Neural cell (in vitro differentiated cells): ENCODE measurements at regions not wholly inside any gene's neighbourhood (a gene's known extent, or its start where the extent isn't known, plus 50 kb on each side); places are given as distances from the start of the nearest gene placed in this dataset.
"Not testable (repeated sequence)": the region's sequence is repeated elsewhere in the genome, so short reads cannot be mapped to it uniquely, and the experiment has no call there.

ENCODE experiments used
- H2AFZ ChIP-seq: fragments of 200-600, 300-800 bp; sonication (generic), shearing (Covaris generic); 2 replicates; pipeline ENCODE4 v1.6.0; 2014; ENCODE audit warnings: low read depth, mild to moderate bottlenecking, antibody characterized with exemption, low read length, moderate library complexity
- H3F3A ChIP-seq: fragments of 200-600 bp; shearing (Covaris generic); 2 replicates; pipeline ENCODE4 v1.6.1; 2016; ENCODE audit warnings: mild to moderate bottlenecking, moderate library complexity, mixed read lengths, antibody characterized with exemption, low read length; ENCODE audit not compliant: insufficient read depth, poor library complexity, severe bottlenecking
- H3K27ac ChIP-seq: fragments of 200-600, 300-800 bp; sonication (generic), shearing (Covaris generic); 2 replicates; pipeline ENCODE4 v1.5.1; 2014; ENCODE audit warnings: mild to moderate bottlenecking, low read length, moderate library complexity
- H3K27me3 ChIP-seq: fragments of 300-800, 200-600 bp; sonication (generic), shearing (Covaris generic); 2 replicates; pipeline ENCODE4 v1.6.0; 2014; ENCODE audit warnings: mild to moderate bottlenecking, low read depth, low read length, moderate library complexity; ENCODE audit not compliant: insufficient read depth
- H3K36me3 ChIP-seq: fragments of 300-800, 200-600 bp; sonication (generic), shearing (Covaris generic); 2 replicates; pipeline ENCODE4 v1.5.1; 2014; ENCODE audit warnings: mild to moderate bottlenecking, antibody characterized with exemption, low read length, moderate library complexity; ENCODE audit not compliant: insufficient read depth
- H3K4me2 ChIP-seq: fragments of 300-800, 200-600 bp; sonication (generic), shearing (Covaris generic); 2 replicates; pipeline ENCODE4 v1.6.0; 2014; ENCODE audit warnings: mild to moderate bottlenecking, low read length
- H3K4me3 ChIP-seq: fragments of 300-800, 200-600 bp; sonication (generic), shearing (Covaris generic); 2 replicates; pipeline ENCODE4 v1.5.1; 2014; ENCODE audit warnings: mild to moderate bottlenecking, low read length, moderate library complexity
- H3K79me2 ChIP-seq: fragments of 200-600 bp; shearing (Covaris generic); replicated peaks from 2 replicates; pipeline ENCODE4 v1.6.0; 2014; ENCODE audit warnings: mild to moderate bottlenecking, low read length, moderate library complexity; ENCODE audit not compliant: insufficient read depth
- H3K9ac ChIP-seq: fragments of 300-800, 200-600 bp; sonication (generic), shearing (Covaris generic); 2 replicates; pipeline ENCODE4 v1.6.1; 2016; ENCODE audit warnings: mild to moderate bottlenecking, low read length, mixed read lengths
- H3K9me2 ChIP-seq: fragments of 200-600 bp; shearing (Covaris generic); 2 replicates; pipeline ENCODE4 v1.6.1; 2016; ENCODE audit warnings: mild to moderate bottlenecking, low read length, mixed read lengths; ENCODE audit not compliant: insufficient read depth
- H3K9me3 ChIP-seq: fragments of 200-600, 300-800 bp; sonication (generic), shearing (Covaris generic); 2 replicates; pipeline ENCODE4 v1.6.1; 2016; ENCODE audit warnings: mild to moderate bottlenecking, mixed run types, low read length, moderate library complexity, mixed read lengths
- H4K20me1 ChIP-seq: fragments of 200-600 bp; shearing (Covaris generic); 2 replicates; pipeline ENCODE4 v1.6.1; 2016; ENCODE audit warnings: mild to moderate bottlenecking, mixed run types; ENCODE audit not compliant: insufficient read depth
- CTCF ChIP-seq: fragments of 450-650 bp; IDR thresholded peaks from 2 replicates; pipeline ENCODE4 v1.5.1; 2014; ENCODE audit warnings: antibody characterized with exemption, mild to moderate bottlenecking, moderate library complexity; ENCODE audit not compliant: poor library complexity, severe bottlenecking
- EP300 ChIP-seq: fragments of 450-650 bp; conservative IDR thresholded peaks from 2 replicates; pipeline ENCODE4 v1.6.1; 2014; ENCODE audit warnings: antibody characterized with exemption, mild to moderate bottlenecking, moderate library complexity; ENCODE audit not compliant: poor library complexity, severe bottlenecking
- EZH2 ChIP-seq: fragments of 200-600, 300-800 bp; shearing (Covaris generic), sonication (generic); IDR thresholded peaks from 2 replicates; pipeline ENCODE4 v1.6.1; 2014; ENCODE audit warnings: antibody characterized with exemption, low read length, borderline replicate concordance, mild to moderate bottlenecking; ENCODE audit not compliant: insufficient read depth, poor library complexity, severe bottlenecking
- MXI1 ChIP-seq: fragments of 450-650 bp; conservative IDR thresholded peaks from 2 replicates; pipeline ENCODE4 v1.6.1; 2014; ENCODE audit warnings: antibody characterized with exemption, mild to moderate bottlenecking; ENCODE audit not compliant: poor library complexity, severe bottlenecking
- POLR2AphosphoS5 ChIP-seq: IDR thresholded peaks from 2 replicates; pipeline ENCODE4 v1.6.1; 2012
- RAD21 ChIP-seq: fragments of 450-650 bp; conservative IDR thresholded peaks from 2 replicates; pipeline ENCODE4 v1.6.1; 2014; ENCODE audit warnings: antibody characterized with exemption, mild to moderate bottlenecking, moderate library complexity
- REST ChIP-seq: IDR thresholded peaks from 2 replicates; pipeline ENCODE4 v1.6.1; 2012; ENCODE audit warnings: borderline replicate concordance
- SMC3 ChIP-seq: fragments of 450-650 bp; conservative IDR thresholded peaks from 2 replicates; pipeline ENCODE4 v1.6.1; 2014; ENCODE audit warnings: antibody characterized with exemption, mild to moderate bottlenecking, moderate library complexity; ENCODE audit not compliant: poor library complexity
- TAF1 ChIP-seq: IDR thresholded peaks from 2 replicates; pipeline ENCODE4 v1.6.1; 2012; ENCODE audit warnings: low read depth

GRCh38 chr12:59396919-59397318, 198.9 kb upstream of the SLC16A7 start:
- no peak overlapping the region for H3K9ac ChIP-seq
- no peak overlapping the region for H3K4me3 ChIP-seq
- no peak overlapping the region for H3K27ac ChIP-seq
- no peak overlapping the region for H3K4me2 ChIP-seq
- TF ChIP-seq TAF1, result no peak
- no peak for TF ChIP-seq RAD21
- TF ChIP-seq SMC3, result no peak
- no peak for TF ChIP-seq CTCF
- no peak for TF ChIP-seq POLR2AphosphoS5
- TF ChIP-seq MXI1, result no peak
- TF ChIP-seq REST, result no peak
- no peak for TF ChIP-seq EP300
- TF ChIP-seq EZH2, result no peak
- no peaks in the 10 kb centered on the region for H3K79me2 ChIP-seq
- no peaks in the 10 kb centered on the region for H3F3A ChIP-seq
- H3K9me2 ChIP-seq, result no peaks in the 10 kb centered on the region
- no peaks in the 10 kb centered on the region for H3K36me3 ChIP-seq
- no peaks in the 10 kb centered on the region for H3K9me3 ChIP-seq
- no peak overlapping the region for H2AFZ ChIP-seq
- H3K27me3 ChIP-seq, result no peaks in the 10 kb centered on the region
- H4K20me1 ChIP-seq, result no peaks in the 10 kb centered on the region

GRCh38 chr12:59396519-59396918, 199.3 kb upstream of the SLC16A7 start:
- Histone ChIP-seq H3K9ac (no peak overlapping the region), H3K9me3 (no peaks in the 10 kb centered on the region), H3F3A (no peaks in the 10 kb centered on the region), H2AFZ (no peak overlapping the region), H3K79me2 (no peaks in the 10 kb centered on the region), H3K36me3 (no peaks in the 10 kb centered on the region), H3K4me2 (no peak overlapping the region), H4K20me1 (no peaks in the 10 kb centered on the region), H3K4me3 (no peak overlapping the region), H3K9me2 (no peaks in the 10 kb centered on the region), H3K27me3 (no peaks in the 10 kb centered on the region), H3K27ac (no peak overlapping the region)
- TF ChIP-seq RAD21, result no peak
- TF ChIP-seq REST, result no peak
- TF ChIP-seq POLR2AphosphoS5, result no peak
- TF ChIP-seq TAF1, result no peak
- TF ChIP-seq CTCF, result no peak
- TF ChIP-seq MXI1, result no peak
- no peak for TF ChIP-seq SMC3
- TF ChIP-seq EP300, result no peak
- no peak for TF ChIP-seq EZH2

- not testable (repeated sequence) for H3K9ac ChIP-seq, H4K20me1 ChIP-seq, H3K36me3 ChIP-seq, H3K9me3 ChIP-seq, H3K79me2 ChIP-seq, H2AFZ ChIP-seq, H3F3A ChIP-seq, H3K27ac ChIP-seq, H3K4me3 ChIP-seq, H3K27me3 ChIP-seq, H3K4me2 ChIP-seq, H3K9me2 ChIP-seq
Observed at GRCh38 chr12:59395310-59395709, 200.5 kb upstream of the SLC16A7 start.
